Fibroblast of mammary gland (primary cell): ENCODE measurements at regions not wholly inside any gene's neighbourhood (a gene's known extent, or its start where the extent isn't known, plus 50 kb on each side); places are given as distances from the start of the nearest gene placed in this dataset.

Source experiments
- DNase-seq: peaks from one replicate; pipeline ENCODE4 v3.0.0-alpha.2; 2010; ENCODE audit warnings: low read depth
- H3K4me3 ChIP-seq: 2 replicates; pipeline ENCODE4 v1.5.1; 2011; ENCODE audit warnings: low read depth, mild to moderate bottlenecking, low read length, moderate library complexity; ENCODE audit not compliant: control insufficient read depth
- TF ChIP-seq, protein P1 (sequence below): conservative IDR thresholded peaks from 2 replicates; pipeline ENCODE4 v1.5.1; 2011; ENCODE audit warnings: low read depth, low read length, inconsistent platforms; ENCODE audit not compliant: control insufficient read depth, insufficient read depth

DNA sequence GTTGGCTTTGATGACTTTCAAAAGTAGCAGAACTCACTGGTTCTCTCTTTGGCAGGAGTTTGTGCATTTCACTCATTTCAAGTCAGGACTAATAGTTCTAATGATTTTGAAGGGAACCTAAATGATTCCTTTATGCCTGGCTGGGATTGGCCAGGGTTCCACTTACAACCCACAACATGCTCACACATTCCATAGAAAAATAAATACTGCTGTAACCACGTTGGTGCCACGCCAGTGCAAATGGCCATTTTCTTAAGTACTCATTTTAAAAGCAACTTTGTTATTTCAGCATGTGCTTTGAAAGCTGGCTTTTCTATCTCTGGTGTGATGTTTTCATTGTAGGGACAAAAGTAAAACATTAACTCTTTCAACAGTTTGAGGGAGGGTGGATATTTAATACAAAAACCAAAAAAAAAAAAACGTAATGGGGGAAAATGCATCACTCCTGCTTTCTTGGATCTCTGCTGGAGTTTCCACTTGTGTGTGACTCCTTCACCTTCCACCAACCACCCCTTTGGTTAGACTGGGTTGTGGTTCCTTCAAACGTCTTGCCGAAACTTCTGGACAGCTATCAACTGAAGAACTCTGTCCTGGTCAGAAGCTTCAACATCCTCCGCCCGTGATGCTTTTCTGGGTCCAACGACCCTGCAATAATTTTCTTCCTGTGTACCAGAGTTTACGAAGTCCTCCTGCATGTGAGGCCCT, 300.4 kb upstream of the RUNX1 start:
- no peak overlapping the region for H3K4me3 ChIP-seq
- TF ChIP-seq, protein P1, sequence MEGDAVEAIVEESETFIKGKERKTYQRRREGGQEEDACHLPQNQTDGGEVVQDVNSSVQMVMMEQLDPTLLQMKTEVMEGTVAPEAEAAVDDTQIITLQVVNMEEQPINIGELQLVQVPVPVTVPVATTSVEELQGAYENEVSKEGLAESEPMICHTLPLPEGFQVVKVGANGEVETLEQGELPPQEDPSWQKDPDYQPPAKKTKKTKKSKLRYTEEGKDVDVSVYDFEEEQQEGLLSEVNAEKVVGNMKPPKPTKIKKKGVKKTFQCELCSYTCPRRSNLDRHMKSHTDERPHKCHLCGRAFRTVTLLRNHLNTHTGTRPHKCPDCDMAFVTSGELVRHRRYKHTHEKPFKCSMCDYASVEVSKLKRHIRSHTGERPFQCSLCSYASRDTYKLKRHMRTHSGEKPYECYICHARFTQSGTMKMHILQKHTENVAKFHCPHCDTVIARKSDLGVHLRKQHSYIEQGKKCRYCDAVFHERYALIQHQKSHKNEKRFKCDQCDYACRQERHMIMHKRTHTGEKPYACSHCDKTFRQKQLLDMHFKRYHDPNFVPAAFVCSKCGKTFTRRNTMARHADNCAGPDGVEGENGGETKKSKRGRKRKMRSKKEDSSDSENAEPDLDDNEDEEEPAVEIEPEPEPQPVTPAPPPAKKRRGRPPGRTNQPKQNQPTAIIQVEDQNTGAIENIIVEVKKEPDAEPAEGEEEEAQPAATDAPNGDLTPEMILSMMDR, result no peak
- peak; percentile 24 for DNase-seq

DNA sequence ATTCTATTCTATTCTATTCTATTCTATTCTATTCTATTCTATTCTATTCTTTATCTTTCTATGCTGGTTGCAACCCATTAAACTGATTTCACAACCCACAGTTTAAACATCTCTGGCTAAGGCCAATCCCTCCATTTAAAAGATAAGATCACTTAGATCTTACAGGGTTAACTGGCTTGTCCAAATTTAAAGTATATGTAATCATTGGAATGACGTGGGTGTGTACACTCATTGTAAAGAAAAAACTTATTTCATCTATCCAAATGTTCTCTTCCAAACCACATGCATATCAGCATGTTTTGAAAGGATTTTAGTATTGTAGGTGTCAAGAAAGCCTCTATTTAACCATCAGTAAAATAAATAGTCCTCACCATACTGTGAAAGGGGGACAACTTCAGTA, 299.6 kb upstream of the RUNX1 start:
- H3K4me3 ChIP-seq, result no peak overlapping the region
- DNase-seq, result peak; percentile 17
- TF ChIP-seq, protein P1, result no peak

- no peak for DNase-seq
- no peak overlapping the region for H3K4me3 ChIP-seq
- TF ChIP-seq, protein P1, result no peak
These were observed 297.6 kb upstream of the RUNX1 start for GRCh38 chr21:35346697-35347096.

DNA sequence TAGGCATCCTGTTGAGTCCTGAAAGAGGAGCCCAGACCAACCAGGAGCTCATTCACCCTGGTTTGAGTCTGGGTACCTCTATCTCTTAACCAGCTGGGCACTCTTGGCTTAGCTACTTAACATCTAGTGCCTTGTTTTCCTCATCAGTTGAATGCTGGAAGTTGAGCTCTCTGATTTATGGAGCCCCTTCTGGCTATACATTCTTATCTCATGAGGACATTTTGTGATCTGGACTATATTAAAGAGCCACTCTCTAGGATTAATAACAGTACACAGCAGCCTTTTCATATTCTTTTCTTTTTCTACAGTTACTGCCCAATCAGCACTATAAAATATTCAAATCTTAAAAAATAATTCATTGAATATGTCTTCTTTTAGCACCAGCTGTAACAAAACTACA, 296.9 kb upstream of the RUNX1 start:
- H3K4me3 ChIP-seq, result no peak overlapping the region
- TF ChIP-seq, protein P1, result no peak
- no peak for DNase-seq

DNA sequence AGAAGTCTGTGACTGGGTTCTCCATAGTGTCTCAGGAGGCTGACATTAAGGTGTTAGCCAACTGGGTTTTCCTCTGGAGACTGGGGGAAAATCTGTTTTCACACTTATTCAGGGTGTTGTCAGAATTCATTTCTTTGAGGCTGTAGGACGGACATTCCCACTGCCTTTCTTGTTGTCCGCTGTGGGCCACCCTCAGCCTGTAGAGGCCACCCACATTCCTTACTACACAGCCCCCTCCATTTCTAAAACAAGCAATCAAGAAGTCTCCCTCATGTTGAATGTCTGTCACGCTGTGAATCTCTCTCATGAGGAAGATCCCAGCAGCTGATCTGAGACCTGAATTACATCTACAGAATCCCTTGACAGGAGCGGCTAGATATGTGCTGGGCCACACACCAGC, 295.5 kb upstream of the RUNX1 start:
- no peak for DNase-seq
- TF ChIP-seq, protein P1, result no peak
- no peak overlapping the region for H3K4me3 ChIP-seq

DNA sequence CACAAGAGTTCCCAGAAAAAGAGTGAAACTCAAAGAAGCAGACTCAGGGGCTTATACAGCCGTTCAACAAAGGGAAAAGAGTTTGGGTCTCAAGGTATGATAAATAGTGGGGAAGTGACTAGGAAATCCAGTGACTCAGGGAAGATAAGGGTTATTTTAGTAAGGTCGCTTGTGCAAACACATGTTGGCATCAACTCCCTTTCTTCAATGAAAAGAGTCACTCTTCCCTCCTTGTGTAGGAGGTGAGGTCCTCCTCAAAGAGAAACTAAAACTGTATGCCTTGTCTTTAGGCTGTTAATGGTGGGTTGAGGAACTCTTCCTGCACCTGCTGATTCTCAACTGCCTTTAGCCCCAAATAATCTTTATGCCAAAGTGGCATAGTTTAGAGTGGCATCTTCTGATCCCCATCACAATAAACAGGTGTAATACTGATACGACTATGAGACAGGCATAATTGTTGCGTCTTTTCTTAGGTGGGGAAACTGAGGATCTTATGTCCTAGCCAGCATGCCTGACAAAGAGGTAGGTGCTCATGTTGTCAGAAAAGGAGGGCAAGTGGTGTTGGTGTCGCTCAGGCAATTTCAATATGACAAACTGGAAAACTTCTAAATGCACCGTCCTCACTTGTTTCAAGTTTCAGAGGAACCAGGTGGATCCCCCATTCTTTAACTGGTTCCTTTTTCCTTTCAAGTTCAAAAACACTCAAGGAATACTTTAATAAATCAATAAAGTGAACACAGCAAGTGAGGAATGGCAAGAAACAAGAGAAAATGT, 294.1 kb upstream of the RUNX1 start:
- TF ChIP-seq, protein P1, result no peak
- no peak overlapping the region for H3K4me3 ChIP-seq
- DNase-seq, result no peak
